Neural cell (in vitro differentiated cells): ENCODE measurements at regions not wholly inside any gene's neighbourhood (a gene's known extent, or its start where the extent isn't known, plus 50 kb on each side); places are given as distances from the start of the nearest gene placed in this dataset.

Source experiments
- EP300 ChIP-seq: fragments of 450-650 bp; conservative IDR thresholded peaks from 2 replicates; pipeline ENCODE4 v1.6.1; 2014; ENCODE audit warnings: antibody characterized with exemption, mild to moderate bottlenecking, moderate library complexity; ENCODE audit not compliant: poor library complexity, severe bottlenecking
- TF ChIP-seq, protein P1 (sequence below): fragments of 450-650 bp; IDR thresholded peaks from 2 replicates; pipeline ENCODE4 v1.5.1; 2014; ENCODE audit warnings: antibody characterized with exemption, mild to moderate bottlenecking, moderate library complexity; ENCODE audit not compliant: poor library complexity, severe bottlenecking

DNA sequence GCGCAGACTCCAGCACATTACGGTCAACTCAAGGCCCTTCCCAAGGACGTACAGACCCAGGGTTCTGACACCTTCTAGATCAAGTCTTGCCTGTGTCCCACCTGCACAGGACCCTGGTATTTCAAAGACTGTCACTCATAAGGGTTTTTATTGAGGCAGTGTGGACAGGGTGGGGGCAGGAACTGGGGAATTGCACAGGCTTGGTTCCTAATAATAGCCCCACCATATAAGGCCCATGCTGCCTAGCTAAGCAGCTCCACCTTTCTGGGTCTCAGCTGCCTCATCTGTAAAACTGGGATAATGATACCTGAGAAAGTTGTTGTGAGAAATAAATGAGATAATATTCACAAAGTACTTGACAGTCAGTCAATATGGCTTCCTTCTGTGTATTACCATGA is 55.3 kb upstream of the PUM1 start:
- TF ChIP-seq, protein P1, sequence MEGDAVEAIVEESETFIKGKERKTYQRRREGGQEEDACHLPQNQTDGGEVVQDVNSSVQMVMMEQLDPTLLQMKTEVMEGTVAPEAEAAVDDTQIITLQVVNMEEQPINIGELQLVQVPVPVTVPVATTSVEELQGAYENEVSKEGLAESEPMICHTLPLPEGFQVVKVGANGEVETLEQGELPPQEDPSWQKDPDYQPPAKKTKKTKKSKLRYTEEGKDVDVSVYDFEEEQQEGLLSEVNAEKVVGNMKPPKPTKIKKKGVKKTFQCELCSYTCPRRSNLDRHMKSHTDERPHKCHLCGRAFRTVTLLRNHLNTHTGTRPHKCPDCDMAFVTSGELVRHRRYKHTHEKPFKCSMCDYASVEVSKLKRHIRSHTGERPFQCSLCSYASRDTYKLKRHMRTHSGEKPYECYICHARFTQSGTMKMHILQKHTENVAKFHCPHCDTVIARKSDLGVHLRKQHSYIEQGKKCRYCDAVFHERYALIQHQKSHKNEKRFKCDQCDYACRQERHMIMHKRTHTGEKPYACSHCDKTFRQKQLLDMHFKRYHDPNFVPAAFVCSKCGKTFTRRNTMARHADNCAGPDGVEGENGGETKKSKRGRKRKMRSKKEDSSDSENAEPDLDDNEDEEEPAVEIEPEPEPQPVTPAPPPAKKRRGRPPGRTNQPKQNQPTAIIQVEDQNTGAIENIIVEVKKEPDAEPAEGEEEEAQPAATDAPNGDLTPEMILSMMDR = no peak
- no peak for TF ChIP-seq EP300
